ENCODE measurements at regions not wholly inside any gene's neighbourhood (a gene's known extent, or its start where the extent isn't known, plus 50 kb on each side); places are given as distances from the start of the nearest gene placed in this dataset.
"Not testable (repeated sequence)": the region's sequence is repeated elsewhere in the genome, so short reads cannot be mapped to it uniquely, and the experiment has no call there.

- DNase-seq, result no peak
Measured at GRCh38 chr4:97300561-97300960, 842.7 kb downstream of the STPG2 start.

DNA sequence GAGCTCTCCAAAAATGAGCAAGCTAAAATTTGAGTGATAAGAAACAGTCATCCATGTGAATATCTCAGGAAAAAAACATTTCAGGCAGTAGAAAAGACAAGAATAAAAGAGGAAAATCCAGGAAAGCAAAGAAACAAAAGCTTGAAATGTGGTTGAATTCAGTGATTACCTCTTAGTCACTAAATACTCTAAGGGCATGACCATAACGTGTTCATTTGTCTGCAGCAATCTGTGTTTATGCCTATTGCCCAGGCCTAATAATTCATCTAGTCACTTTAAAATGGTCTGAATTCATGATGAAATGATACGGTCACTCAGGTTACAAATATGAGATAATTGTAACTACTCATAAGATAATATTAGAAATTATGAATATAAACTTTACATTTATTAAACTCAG lies 837.9 kb downstream of the STPG2 start:
- DNase-seq, result no peak

GRCh38 chr4:97309121-97309520 lies 834.2 kb downstream of the STPG2 start:
- DNase-seq, result no peak

DNA sequence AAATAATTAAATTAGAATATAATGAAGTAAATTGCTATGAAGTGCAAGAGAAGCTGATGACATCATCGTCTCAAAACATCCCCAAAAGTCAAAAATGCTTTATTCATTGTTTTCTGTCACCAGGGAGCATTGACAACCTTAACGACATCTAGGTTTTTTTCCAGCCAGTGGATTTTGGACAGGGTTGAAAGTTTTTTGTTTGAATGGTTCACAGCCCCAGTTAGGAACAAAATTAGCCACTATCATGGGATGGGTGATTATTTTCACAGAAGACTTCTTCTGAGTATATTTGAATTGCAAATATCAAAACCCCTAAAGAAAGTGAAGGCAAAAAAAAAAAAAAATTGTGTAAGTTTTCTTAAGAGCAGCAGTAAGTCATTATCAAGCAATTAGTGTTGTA lies 826.1 kb downstream of the STPG2 start:
- no peak for DNase-seq

GRCh38 chr4:97317671-97318070 lies 825.6 kb downstream of the STPG2 start:
- DNase-seq, result no peak

GRCh38 chr4:97325751-97326150 lies 817.5 kb downstream of the STPG2 start:
- DNase-seq, result not testable (repeated sequence)

DNA sequence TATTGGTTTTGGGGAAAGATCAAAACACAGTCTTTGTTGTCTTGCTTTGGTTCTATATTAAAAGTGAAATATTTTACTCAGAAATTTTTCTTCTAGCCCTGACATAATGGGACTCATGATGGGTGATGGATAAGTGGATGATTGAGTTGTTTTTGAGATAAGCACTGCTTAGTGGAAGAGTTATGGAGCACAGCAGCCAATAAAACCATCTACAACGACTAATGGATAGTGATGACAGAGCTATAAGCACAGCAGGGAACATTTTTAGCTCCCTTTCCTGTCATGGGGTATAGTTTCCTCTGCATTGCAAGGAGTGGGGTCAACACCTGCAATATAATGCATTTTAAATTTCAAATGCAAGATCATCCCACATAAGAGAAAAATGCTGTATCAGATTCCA lies 812.4 kb downstream of the STPG2 start:
- DNase-seq, result no peak

DNA sequence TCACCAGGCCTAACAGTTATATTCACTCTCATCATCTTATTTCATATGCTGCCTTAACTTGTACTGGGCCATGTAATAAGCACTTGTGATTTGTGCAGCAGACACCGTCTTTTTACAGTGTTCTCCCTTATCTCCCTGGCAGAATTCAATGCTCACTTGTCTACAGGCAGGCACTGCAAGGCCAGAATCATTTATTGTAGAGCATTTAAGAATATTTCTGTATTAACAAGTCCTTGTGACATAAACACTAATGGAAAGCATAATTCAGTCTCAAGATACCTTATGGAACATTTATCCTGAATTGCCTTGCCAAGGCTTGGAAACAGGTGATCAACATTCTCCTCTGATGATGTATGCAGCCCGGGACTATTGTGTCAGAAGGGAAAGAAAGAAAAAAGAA lies 808.9 kb downstream of the STPG2 start:
- DNase-seq, result no peak

DNA sequence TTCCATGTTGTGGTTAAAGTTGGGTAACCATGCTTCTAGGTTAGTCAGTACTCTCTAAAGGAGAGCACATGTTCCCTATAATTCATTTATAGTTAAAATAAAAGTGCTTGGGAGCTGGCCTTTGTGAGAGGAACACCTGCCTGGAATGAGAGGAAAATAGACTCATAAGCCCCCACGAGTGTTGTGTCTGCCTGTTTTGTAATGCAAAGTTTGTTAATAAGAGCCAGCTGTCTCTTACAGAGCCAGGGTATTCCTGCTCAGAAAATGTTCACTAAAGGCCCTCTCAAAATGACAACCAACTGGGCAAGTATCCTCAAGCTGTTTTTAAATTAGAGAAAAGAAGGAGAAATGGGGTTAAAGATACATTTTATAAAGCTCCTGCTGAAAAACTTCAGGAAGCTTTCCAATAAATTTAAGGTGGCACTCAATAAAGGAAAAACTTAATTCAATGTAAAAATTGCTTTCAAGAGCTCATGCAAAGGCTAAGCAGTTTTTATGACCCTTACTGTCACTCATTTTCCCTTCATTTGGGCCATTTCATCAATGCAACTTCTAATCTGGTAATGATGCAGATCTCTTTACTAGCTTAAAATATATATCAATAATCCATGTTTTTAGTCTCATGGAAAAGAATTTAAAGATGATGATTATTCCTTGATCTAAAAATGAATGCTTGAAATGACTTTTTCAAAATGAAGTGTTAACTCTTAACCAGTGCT lies 793.6 kb downstream of the STPG2 start:
- no peak for DNase-seq

- DNase-seq, result no peak
Measured at GRCh38 chr4:97353876-97354275, 789.4 kb downstream of the STPG2 start.

DNA sequence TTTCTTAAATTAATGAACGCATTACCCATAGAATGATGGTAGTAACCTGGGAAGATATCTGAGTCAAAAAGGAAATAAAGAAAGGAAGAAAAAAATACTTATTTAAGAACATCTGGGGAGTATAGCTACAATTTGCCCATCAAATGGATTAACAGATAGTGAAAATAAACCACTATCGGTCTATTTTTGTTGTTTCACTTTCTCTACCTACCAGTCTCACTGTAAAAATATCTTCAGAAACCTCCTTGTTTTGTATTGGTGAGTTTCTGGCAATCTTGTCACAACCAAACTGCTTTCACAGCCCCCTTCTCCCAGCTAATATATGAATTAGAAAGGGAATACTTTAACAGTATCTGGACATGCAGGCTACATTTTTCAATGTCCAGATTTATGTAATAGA lies 783.5 kb downstream of the STPG2 start:
- DNase-seq, result no peak

- no peak for DNase-seq
Measured at GRCh38 chr4:97360733-97361132, 782.5 kb downstream of the STPG2 start.

DNA sequence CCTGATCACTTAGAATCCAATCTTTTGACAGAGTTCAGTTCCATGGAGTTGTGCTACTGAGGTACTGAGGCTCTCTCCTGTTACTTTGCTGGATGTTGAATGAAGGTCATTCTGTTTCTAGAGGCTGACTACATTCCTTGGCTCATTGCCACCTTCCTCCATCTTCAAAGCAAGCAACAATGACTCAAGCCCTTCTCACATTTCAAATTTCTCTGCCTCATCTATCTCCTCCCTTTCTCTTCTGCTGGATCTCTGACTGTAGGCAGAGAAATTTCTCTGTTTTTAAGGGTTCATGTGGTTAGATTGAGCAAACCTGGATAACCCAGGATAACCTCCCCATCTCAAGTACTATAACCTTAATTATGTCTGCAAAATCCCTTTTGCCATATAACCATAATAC lies 775.4 kb downstream of the STPG2 start:
- no peak for DNase-seq

DNA sequence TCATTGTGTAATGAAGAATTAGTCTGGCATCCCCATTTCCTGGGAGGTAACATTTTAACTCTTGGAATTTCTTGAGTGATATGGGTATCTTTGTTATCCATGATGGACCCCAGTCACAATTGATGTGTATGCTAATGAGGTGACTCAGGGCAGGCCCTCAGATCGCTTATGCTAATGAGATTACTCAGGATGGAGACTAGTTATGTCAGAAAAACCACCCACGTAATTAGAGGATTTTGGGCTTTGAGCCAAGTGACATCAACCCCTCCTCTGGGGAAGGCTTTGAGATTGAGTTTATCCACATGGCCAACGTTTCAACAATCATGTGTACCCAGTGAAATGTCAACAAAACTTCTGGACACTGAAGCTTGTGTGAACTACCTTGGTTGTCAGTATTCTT lies 772.7 kb downstream of the STPG2 start:
- no peak for DNase-seq

- no peak for DNase-seq
Measured at GRCh38 chr4:97374526-97374925, 768.8 kb downstream of the STPG2 start.

GRCh38 chr4:97386969-97387368 lies 756.3 kb downstream of the STPG2 start:
- no peak for DNase-seq

DNA sequence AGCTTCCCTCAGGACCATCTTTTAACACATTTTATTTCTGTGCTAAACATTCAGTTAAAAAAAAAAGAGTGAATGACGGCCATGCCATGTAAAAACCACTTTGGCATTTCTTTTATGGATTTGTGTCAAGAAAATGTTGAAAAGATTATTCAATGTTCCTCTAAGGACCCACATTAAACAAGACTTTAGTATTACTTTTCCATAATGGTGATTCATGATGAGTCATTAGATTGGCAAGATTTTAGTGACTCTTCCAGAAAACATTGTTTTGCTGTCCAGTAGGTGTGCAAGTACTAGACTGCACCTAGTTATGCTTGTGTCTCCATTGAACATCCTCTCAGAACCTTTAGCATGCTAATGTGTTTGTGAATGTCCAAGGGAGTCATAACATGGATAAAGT lies 748.6 kb downstream of the STPG2 start:
- DNase-seq, result no peak

DNA sequence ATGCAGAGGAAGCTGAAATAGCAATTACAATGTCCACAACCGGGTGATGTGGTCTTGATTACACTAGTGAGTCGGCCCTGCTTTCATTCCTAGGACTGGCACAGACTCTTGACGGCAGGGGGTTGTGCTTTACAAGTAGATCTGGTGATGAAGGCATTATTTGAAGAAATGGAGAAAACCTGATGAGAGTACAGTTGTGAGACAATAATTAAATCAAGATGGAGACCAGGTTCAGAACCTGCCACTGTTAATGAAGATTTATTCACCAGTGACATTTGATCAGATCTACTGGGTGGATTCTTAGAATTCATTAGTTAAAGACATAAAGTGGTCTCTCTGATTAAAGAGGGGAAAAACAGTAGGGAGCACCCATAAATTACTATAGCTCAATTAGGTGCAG lies 747.2 kb downstream of the STPG2 start:
- no peak for DNase-seq

DNA sequence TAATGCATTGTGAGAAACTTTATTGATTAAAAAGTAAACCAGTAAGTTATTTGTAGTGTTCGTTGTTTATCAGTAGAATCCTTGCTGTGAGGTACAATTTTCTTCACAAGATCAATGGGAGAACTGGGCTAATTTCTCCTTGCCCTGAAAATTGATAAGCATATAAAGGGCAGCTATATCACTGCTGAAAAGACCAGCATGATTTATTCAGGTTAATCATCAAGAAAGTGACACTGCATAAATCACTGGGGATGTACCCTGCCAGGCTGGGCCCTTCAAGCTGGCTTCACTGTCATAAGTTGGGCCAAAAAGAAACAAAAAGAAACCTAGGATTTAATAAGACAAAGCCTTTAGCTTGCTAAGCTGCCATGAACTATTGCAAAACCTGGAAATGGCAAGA lies 746.7 kb downstream of the STPG2 start:
- no peak for DNase-seq

GRCh38 chr4:97404876-97405523 lies 738.3 kb downstream of the STPG2 start:
- no peak for DNase-seq

DNA sequence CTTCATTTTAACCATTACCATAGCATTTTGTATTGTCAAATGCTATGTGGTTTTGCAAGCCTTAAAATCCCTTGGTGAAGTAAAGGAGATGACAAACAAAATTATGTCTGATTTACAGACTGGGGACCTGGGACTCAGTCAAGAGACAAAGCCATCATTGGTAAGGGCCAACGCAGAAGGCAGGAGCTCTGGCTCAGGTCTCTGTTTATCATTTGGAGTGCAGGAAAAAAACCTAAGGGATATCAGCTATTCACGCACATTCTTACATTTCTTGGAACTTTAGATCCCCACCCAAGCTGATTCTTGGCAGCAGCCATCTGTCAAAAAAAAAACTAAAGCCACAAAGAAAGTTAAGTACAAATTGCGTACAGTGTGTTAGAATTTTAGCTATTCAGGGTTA lies 731.9 kb downstream of the STPG2 start:
- DNase-seq, result no peak

GRCh38 chr4:97412331-97412730 lies 730.9 kb downstream of the STPG2 start:
- DNase-seq, result no peak

- no peak for DNase-seq
Measured at GRCh38 chr4:97414161-97414560, 729.1 kb downstream of the STPG2 start.

DNA sequence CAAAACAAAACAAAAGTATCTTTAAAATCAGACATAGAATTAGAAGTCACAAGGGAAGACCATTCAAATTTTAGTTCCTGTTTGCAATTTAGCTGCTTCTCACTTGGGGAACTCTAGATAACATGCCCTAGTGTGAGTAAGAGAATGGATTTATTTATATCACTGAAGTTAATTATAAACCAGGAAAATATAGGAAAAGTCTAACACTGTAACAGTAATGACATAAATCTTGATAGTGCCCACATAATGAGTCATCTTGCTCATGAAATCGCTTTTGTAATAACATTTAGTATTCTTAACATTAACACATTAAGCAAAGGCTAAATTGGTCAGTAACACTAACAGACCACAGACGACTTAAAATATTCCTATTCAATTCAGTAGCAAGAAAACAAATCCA lies 710.7 kb downstream of the STPG2 start:
- DNase-seq, result no peak

Measured in right hindlimb (tissue), 1 donor.